RWPE2 (cell line): ENCODE measurements at regions not wholly inside any gene's neighbourhood (a gene's known extent, or its start where the extent isn't known, plus 50 kb on each side); places are given as distances from the start of the nearest gene placed in this dataset.

Experiments used
- ATAC-seq: fragments of 200-7000 bp; cut with Tn5 transposase; 3 replicates; pipeline ENCODE4 v1.9.1; 2021; ENCODE audit warnings: low read depth
- DNase-seq: peaks from one replicate; pipeline ENCODE4 v3.0.0-alpha.2; 2020; ENCODE audit warnings: low spot score
- H3K27ac ChIP-seq: fragments of 450-650 bp; 2 replicates; pipeline ENCODE4 v1.5.1; 2017; ENCODE audit warnings: mild to moderate bottlenecking; ENCODE audit not compliant: poor library complexity, severe bottlenecking
- H3K27me3 ChIP-seq: fragments of 250-450 bp; sonication (Bioruptor Pico); 2 replicates; pipeline ENCODE4 v1.5.1; 2021; ENCODE audit warnings: mild to moderate bottlenecking, moderate library complexity; ENCODE audit not compliant: insufficient read depth, poor library complexity, severe bottlenecking
- H3K36me3 ChIP-seq: fragments of 250-450 bp; sonication (Bioruptor Pico); 2 replicates; pipeline ENCODE4 v1.5.1; 2020; ENCODE audit warnings: low read depth, mild to moderate bottlenecking, moderate library complexity
- H3K4me1 ChIP-seq: fragments of 250-450 bp; sonication (Bioruptor Pico); 2 replicates; pipeline ENCODE4 v1.5.1; 2021; ENCODE audit warnings: mild to moderate bottlenecking, moderate library complexity; ENCODE audit not compliant: insufficient read depth, poor library complexity, severe bottlenecking
- H3K4me3 ChIP-seq: fragments of 250-450 bp; sonication (Bioruptor Pico); 2 replicates; pipeline ENCODE4 v1.5.1; 2021; ENCODE audit warnings: mild to moderate bottlenecking, moderate library complexity; ENCODE audit not compliant: severe bottlenecking
- H3K9me3 ChIP-seq: fragments of 250-450 bp; sonication (Bioruptor Pico); 2 replicates; pipeline ENCODE4 v1.5.1; 2021; ENCODE audit warnings: mild to moderate bottlenecking, moderate library complexity; ENCODE audit not compliant: severe bottlenecking
- TF ChIP-seq, protein P1 (sequence below): fragments of 450-650 bp; IDR thresholded peaks from one replicate; pipeline ENCODE4 v1.5.1; 2017; ENCODE audit warnings: mild to moderate bottlenecking, moderate library complexity; ENCODE audit not compliant: poor library complexity, severe bottlenecking

DNA sequence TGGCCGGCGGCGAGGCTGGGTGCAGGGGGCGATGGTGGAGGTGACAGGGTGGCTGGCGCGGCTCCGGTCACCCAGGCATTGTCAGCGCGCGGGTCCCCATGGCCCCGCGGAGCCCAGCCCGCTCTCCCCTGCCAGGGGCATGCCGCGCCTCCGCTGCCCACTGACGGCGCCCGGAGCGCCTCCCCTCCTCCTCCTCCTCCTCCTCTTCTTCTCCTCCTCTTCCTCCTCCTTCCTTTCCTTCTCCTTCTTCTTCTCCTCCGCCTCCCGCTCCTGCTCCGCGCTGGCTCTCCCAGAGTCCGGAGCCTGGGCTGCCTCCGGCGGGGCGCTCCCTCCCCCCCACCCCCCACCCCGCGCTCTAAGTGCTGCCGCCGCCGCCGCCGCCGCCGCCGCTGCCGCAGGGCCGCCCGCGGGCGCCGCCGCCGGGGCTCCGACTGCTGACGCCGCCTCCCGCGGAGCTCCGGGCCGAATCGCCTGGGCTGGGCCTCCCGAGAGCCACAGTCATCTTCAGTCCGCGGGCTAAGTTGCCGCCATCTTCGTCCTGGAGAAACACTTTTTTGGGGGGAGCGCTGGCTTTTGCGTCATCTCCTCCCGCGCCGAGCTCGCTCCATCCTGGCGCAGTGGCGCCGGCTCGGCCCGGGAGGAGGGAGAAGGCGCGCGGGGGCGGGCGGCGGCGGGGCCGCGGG is 348.3 kb downstream of the LIG4 start:
- H3K9me3 ChIP-seq = peaks cover 10% of the 10 kb centered on the region
- ATAC-seq (no peak), DNase-seq (no peak)
- no peaks in the 10 kb centered on the region for H3K36me3 ChIP-seq
- H3K4me1 ChIP-seq = no peaks in the 10 kb centered on the region
- no peak overlapping the region for H3K27ac ChIP-seq
- H3K27me3 ChIP-seq = peaks cover 61% of the 10 kb centered on the region
- TF ChIP-seq, protein P1, sequence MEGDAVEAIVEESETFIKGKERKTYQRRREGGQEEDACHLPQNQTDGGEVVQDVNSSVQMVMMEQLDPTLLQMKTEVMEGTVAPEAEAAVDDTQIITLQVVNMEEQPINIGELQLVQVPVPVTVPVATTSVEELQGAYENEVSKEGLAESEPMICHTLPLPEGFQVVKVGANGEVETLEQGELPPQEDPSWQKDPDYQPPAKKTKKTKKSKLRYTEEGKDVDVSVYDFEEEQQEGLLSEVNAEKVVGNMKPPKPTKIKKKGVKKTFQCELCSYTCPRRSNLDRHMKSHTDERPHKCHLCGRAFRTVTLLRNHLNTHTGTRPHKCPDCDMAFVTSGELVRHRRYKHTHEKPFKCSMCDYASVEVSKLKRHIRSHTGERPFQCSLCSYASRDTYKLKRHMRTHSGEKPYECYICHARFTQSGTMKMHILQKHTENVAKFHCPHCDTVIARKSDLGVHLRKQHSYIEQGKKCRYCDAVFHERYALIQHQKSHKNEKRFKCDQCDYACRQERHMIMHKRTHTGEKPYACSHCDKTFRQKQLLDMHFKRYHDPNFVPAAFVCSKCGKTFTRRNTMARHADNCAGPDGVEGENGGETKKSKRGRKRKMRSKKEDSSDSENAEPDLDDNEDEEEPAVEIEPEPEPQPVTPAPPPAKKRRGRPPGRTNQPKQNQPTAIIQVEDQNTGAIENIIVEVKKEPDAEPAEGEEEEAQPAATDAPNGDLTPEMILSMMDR = no peak
- H3K4me3 ChIP-seq = peak overlapping the region; percentile 7

GRCh38 chr13:107866032-107866940 is 349.1 kb downstream of the LIG4 start:
- Histone ChIP-seq H3K4me1 (no peaks in the 10 kb centered on the region), H3K36me3 (no peaks in the 10 kb centered on the region), H3K9me3 (peaks cover 10% of the 10 kb centered on the region), H3K27me3 (peaks cover 61% of the 10 kb centered on the region), H3K4me3 (no peak overlapping the region), H3K27ac (no peak overlapping the region)
- TF ChIP-seq, protein P1 = no peak
- ATAC-seq = peak; percentile 58
- DNase-seq = no peak

DNA sequence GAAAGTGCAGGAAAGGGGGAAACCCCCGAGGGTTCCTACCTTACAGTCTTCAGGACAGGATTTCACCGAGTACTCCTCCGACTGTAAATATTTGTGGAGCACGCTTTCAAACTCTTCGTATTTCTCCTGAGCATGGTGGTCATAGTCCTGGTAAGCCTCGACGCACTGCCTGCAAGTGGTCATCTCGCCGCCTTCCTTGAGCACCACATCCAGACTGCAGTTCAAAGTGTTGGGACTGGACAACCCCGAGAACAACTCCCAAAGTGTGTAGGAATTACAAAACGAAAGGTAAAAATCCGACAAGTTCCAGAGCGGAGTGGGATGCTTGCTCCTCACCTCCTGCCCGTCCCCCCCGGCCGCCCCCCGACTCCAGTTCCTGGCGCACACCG is 349.7 kb downstream of the LIG4 start:
- TF ChIP-seq, protein P1 = no peak
- no peak overlapping the region for H3K4me3 ChIP-seq

DNA sequence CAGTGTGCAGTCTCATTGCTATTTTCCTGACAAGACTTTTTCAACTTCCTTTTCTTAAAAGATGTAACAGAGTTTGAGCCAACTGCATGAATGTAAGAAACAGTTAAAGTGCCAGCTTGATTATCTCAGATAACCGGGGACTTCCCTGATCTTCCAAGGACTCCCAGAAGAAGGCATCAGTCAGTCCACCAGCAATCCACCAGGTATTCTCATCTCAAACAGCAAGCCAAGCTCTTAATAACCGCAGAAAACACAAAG is 350.1 kb downstream of the LIG4 start:
- peaks cover 8% of the 10 kb centered on the region for H3K9me3 ChIP-seq
- TF ChIP-seq, protein P1 = no peak
- no peaks in the 10 kb centered on the region for H3K36me3 ChIP-seq
- no peak for ATAC-seq
- no peak for DNase-seq
- H3K27me3 ChIP-seq = peaks cover 54% of the 10 kb centered on the region
- H3K27ac ChIP-seq = no peak overlapping the region
- H3K4me1 ChIP-seq = no peaks in the 10 kb centered on the region
- H3K4me3 ChIP-seq = no peak overlapping the region

More for the DNA sequence above, 349.7 kb downstream of the LIG4 start:
- H3K27me3 ChIP-seq = peaks cover 57% of the 10 kb centered on the region
- DNase-seq (no peak), ATAC-seq (no peak)
- peaks cover 10% of the 10 kb centered on the region for H3K9me3 ChIP-seq
- no peaks in the 10 kb centered on the region for H3K36me3 ChIP-seq
- no peaks in the 10 kb centered on the region for H3K4me1 ChIP-seq
- no peak overlapping the region for H3K27ac ChIP-seq
